K562 (cell line): ENCODE measurements at regions not wholly inside any gene's neighbourhood (a gene's known extent, or its start where the extent isn't known, plus 50 kb on each side); places are given as distances from the start of the nearest gene placed in this dataset.

Experiments
- ATAC-seq: fragments of 200-7000 bp; cut with Tn5 transposase; 3 replicates; pipeline ENCODE4 v1.9.1; 2020; ENCODE audit warnings: moderate library complexity
- BruUV-seq: library from RNA; stranded (reverse); fragments of 400-500 nt; replicated peaks from 2 replicates; lab custom pipeline; 2021; lab: Mats Ljungman, UMichigan
- CTCF ChIA-PET: fragments of 300-600 bp; formaldehyde crosslinking; extraction: SDS; loops from one replicate; lab custom pipeline; 2021; ENCODE audit warnings: low intra/inter-chr PET ratio; lab: Yijun Ruan, JAX
- POLR2A ChIA-PET: fragments of 300-600, 350-650 bp; sonication (Branson Sonifier 250); formaldehyde crosslinking; extraction: SDS; loops from one replicate; lab custom pipeline; 2021; ENCODE audit warnings: antibody characterized with exemption, inconsistent platforms; lab: Yijun Ruan, JAX
- DNase-seq, 4 experiments: peaks; one replicate each; pipeline versions ENCODE4 v3.0.0 to v3.0.0-alpha.2; 2011 to 2018; ENCODE audit warnings: low spot score in 3 of 4, mixed read lengths in 3 of 4; ENCODE audit errors: extremely low read depth in 1 of 4
- FAIRE-seq: peaks from 2 replicates; lab custom pipeline; 2011; peaks lifted over from hg19 to GRCh38; lab: Jason Lieb, UNC
- H2AFZ ChIP-seq: 2 replicates; pipeline ENCODE4 v1.6.0; 2011; ENCODE audit warnings: low read depth, low read length, control low read depth, inconsistent platforms
- H3K27ac ChIP-seq: fragments of 200-600 bp; 3 replicates; pipeline ENCODE4 v1.8.0; 2011; ENCODE audit warnings: low read depth, mild to moderate bottlenecking, control low read depth, inconsistent platforms, low read length, moderate library complexity, mixed read lengths; ENCODE audit errors: extremely low read depth
- H3K27me3 ChIP-seq, 2 experiments: fragments of 300-600 bp in 1 of 2; 2 replicates in 1 of 2; 3 replicates in 1 of 2; pipeline versions ENCODE4 v1.6.0 to v1.8.0; 2011; ENCODE audit warnings: inconsistent platforms in 2 of 2, low read length in 2 of 2, mild to moderate bottlenecking in 1 of 2, mixed read lengths in 1 of 2, moderate library complexity in 1 of 2; ENCODE audit not compliant: control insufficient read depth in 2 of 2, insufficient read depth in 2 of 2
- H3K36me3 ChIP-seq: fragments of 300-600 bp; 3 replicates; pipeline ENCODE4 v1.8.0; 2011; ENCODE audit warnings: mild to moderate bottlenecking, low read length, inconsistent platforms; ENCODE audit not compliant: control insufficient read depth, insufficient read depth
- H3K4me1 ChIP-seq, 2 experiments: fragments of 200-600 bp in 1 of 2; replicated peaks in 1 of 2; 2 replicates in 1 of 2; 3 replicates in 1 of 2; pipeline versions ENCODE4 v1.5.1 to v1.8.0; 2011; ENCODE audit warnings: inconsistent platforms in 2 of 2, low read length in 2 of 2, mild to moderate bottlenecking in 1 of 2, mixed read lengths in 1 of 2, moderate library complexity in 1 of 2; ENCODE audit not compliant: control insufficient read depth in 2 of 2, insufficient read depth in 2 of 2
- H3K4me2 ChIP-seq: 2 replicates; pipeline ENCODE4 v1.6.1; 2011; ENCODE audit warnings: low read length, control low read depth, inconsistent platforms, mixed read lengths; ENCODE audit not compliant: insufficient read depth
- H3K4me3 ChIP-seq: fragments of 200-600 bp; sonication (generic), shearing (Covaris generic); 2 replicates; pipeline ENCODE4 v1.5.1; 2016; ENCODE audit warnings: control low read depth, inconsistent platforms
- H3K79me2 ChIP-seq: fragments of 200-600 bp; 3 replicates; pipeline ENCODE4 v1.8.0; 2011; ENCODE audit warnings: low read length, inconsistent platforms; ENCODE audit not compliant: control insufficient read depth, insufficient read depth
- H3K9ac ChIP-seq, 2 experiments: 2 replicates each; pipeline versions ENCODE4 v1.6.0 to v1.6.1; 2011; ENCODE audit warnings: low read depth in 2 of 2, low read length in 2 of 2, control low read depth in 1 of 2, inconsistent platforms in 1 of 2, mild to moderate bottlenecking in 1 of 2, mixed read lengths in 1 of 2; ENCODE audit not compliant: insufficient read depth in 1 of 2
- H3K9me1 ChIP-seq: one replicate; pipeline ENCODE4 v1.6.0; 2011; ENCODE audit warnings: inconsistent platforms, mild to moderate bottlenecking, low read length, moderate library complexity; ENCODE audit not compliant: control insufficient read depth, insufficient read depth
- H3K9me3 ChIP-seq: replicated peaks from 2 replicates; pipeline ENCODE4 v1.5.1; 2011; ENCODE audit warnings: low read depth, low read length, inconsistent platforms; ENCODE audit not compliant: control insufficient read depth, insufficient read depth
- H4K20me1 ChIP-seq: replicated peaks from 2 replicates; pipeline ENCODE4 v1.6.1; 2011; ENCODE audit warnings: low read length, inconsistent platforms, mixed read lengths; ENCODE audit not compliant: control insufficient read depth, insufficient read depth
- CBFA2T2 ChIP-seq: fragments of 450-650 bp; conservative IDR thresholded peaks from 2 replicates; pipeline ENCODE4 v1.6.1; 2017; ENCODE audit warnings: mild to moderate bottlenecking
- HDAC6 ChIP-seq: IDR thresholded peaks from 2 replicates; pipeline ENCODE4 v1.6.1; 2012; ENCODE audit warnings: low read depth, mild to moderate bottlenecking, control low read depth, inconsistent platforms, low read length, moderate library complexity
- KHSRP ChIP-seq: fragments of 450-650 bp; IDR thresholded peaks from 2 replicates; pipeline ENCODE4 v1.6.1; 2017
- NFATC3 ChIP-seq: fragments of 450-650 bp; IDR thresholded peaks from 2 replicates; pipeline ENCODE4 v1.6.1; 2017; ENCODE audit warnings: mild to moderate bottlenecking
- NR2C1 ChIP-seq, 2 experiments: fragments of 450-650 bp; IDR thresholded peaks; 2 replicates each; pipeline ENCODE4 v1.6.1; 2017; ENCODE audit warnings: mild to moderate bottlenecking in 2 of 2, antibody characterized with exemption in 1 of 2, inconsistent platforms in 1 of 2, missing compliant biosample characterization in 1 of 2, missing genetic modification characterization in 1 of 2
- POLR3A ChIP-seq: IDR thresholded peaks from 2 replicates; pipeline ENCODE4 v1.6.1; 2011; ENCODE audit warnings: borderline replicate concordance, mild to moderate bottlenecking, moderate library complexity; ENCODE audit not compliant: insufficient read length, insufficient read depth; ENCODE audit errors: extremely low read depth
- PTBP1 ChIP-seq: fragments of 200-400 bp; formaldehyde crosslinking; IDR thresholded peaks from 2 replicates; pipeline ENCODE4 v1.6.1; 2017; ENCODE audit warnings: low read depth, low read length
- RBM25 ChIP-seq: fragments of 200-400 bp; formaldehyde crosslinking; IDR thresholded peaks from 2 replicates; pipeline ENCODE4 v1.6.1; 2018; ENCODE audit warnings: low read length, low read depth, moderate library complexity; ENCODE audit not compliant: severe bottlenecking
- SMAD4 ChIP-seq: fragments of 250-450 bp; sonication (Bioruptor Pico); conservative IDR thresholded peaks from 2 replicates; pipeline ENCODE4 v1.8.0; 2021; ENCODE audit warnings: inconsistent platforms, mild to moderate bottlenecking, moderate library complexity
- TAF9B ChIP-seq: fragments of 450-650 bp; IDR thresholded peaks from 2 replicates; pipeline ENCODE4 v1.6.1; 2018; ENCODE audit warnings: mild to moderate bottlenecking; ENCODE audit not compliant: partially characterized antibody
- THRAP3 ChIP-seq: fragments of 450-650 bp; IDR thresholded peaks from 2 replicates; pipeline ENCODE4 v1.6.1; 2016; ENCODE audit warnings: mild to moderate bottlenecking, inconsistent platforms, borderline replicate concordance
- WHSC1 ChIP-seq: IDR thresholded peaks from one replicate; pipeline ENCODE4 v1.6.1; 2012; ENCODE audit warnings: low read length, control low read depth, inconsistent platforms
- ZNF175 ChIP-seq: fragments of 200-800 bp; sonication (Bioruptor generic); IDR thresholded peaks from 2 replicates; pipeline ENCODE4 v1.6.1; 2016; ENCODE audit warnings: low read depth, mild to moderate bottlenecking, missing genetic modification characterization, missing compliant biosample characterization
- ZNF584 ChIP-seq: fragments of 200-800 bp; sonication (Bioruptor generic); IDR thresholded peaks from 2 replicates; pipeline ENCODE4 v1.6.1; 2016; ENCODE audit warnings: low read depth, mild to moderate bottlenecking, missing genetic modification characterization, missing compliant biosample characterization
- ZNF77 ChIP-seq: fragments of 250-450 bp; sonication (Bioruptor Pico); IDR thresholded peaks from 2 replicates; pipeline ENCODE4 v1.5.0; 2020
- WGBS: fragments of 100-300 bp; shearing (Covaris generic); methylation state at CpG from one replicate; pipeline ENCODE4 v1.1.6; 2016; ENCODE audit warnings: low coverage, mixed read lengths; ENCODE audit not compliant: insufficient coverage; ENCODE audit errors: missing lambda C conversion rate; 5-methylcytosine and 5-hydroxymethylcytosine counted together
- in situ Hi-C: fragments of 300-500 bp; cut with MboI; formaldehyde crosslinking; loops from 4 replicates; pipeline ENCODE4 v1.15.0; 2018; ENCODE audit warnings: inconsistent platforms, mixed read lengths
- intact Hi-C: fragments of 100-400 bp; cut with micrococcal nuclease; formaldehyde crosslinking; loops from 2 replicates; pipeline ENCODE4 v1.14.2; 2022
- TF ChIP-seq, protein P1 (sequence below), 2 experiments: fragments of 450-650 bp; IDR thresholded peaks; 2 replicates each; pipeline ENCODE4 v1.6.1; 2018; ENCODE audit warnings: mild to moderate bottlenecking in 2 of 2, low read depth in 1 of 2; ENCODE audit not compliant: partially characterized antibody in 2 of 2

DNA sequence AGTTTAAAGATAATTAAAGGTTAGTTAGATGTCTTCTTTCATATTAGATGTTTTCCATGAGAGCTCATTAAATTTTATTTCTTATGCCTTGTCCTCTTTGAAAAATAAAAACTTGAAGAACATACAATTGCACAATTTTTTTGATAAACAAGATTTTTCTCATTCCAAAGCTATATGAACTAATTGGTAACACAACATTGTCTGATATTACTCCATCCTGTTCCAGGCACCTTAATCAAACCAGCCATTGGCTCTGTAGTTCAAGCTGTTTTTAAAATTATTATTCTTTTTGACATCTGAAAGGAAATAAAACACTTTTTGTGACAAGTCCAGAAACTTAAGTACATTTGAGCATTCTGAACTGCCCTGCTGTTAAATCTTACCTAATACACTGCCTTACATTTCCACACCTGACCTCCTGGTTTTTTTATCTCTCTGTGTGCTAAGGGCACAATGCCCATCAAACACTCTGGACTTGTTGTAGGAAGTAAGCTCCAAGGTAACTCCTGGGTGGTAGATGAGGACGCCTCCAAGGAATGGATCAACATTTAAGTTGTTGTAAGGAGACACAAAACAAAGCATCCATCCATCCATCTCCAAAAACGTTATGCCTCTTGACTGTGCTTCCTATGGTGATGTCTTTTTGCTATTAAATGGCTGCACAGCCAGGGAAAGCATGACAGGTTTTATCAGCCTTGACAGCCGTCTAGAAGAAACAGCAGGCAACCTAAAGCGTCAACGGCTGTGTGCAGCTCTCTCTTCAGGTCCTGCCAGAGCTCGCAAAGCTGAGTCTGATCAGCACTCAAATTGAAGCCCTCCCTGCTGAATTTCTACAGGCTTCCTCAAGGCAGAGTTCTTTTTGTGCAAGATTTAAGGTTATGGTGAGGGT lies 449.9 kb upstream of the FLRT2 start:
- 0% methylated on average over 5 of the region's 6 CpGs for WGBS
- CTCF ChIA-PET = no interaction called here
- no TSS peak for BruUV-seq

DNA sequence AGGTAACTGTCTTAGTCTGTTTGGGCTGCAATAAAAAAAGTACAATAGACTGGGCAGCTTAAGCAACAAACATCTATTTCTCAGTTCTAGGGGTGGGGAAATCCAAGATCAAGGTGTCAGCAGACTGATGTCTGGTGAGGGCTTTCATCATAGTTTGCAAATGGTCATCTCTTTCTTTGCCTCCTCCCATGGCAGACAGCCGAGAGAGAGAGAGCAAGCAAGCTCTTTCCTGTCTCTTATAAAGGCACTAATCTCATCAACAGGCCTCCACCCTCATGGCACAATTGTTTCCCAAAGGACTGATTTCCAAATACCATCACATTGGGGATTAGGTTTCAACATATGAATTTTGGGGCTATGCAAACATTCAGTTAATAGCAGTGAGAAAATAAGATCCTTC lies 445.6 kb upstream of the FLRT2 start:
- H3K9me1 ChIP-seq = no peaks in the 10 kb centered on the region
- no peak overlapping the region for H2AFZ ChIP-seq
- no peak overlapping the region for H3K9ac ChIP-seq
- no TSS peak for BruUV-seq
- no peak for DNase-seq
- no peaks in the 10 kb centered on the region for H3K9me3 ChIP-seq
- H3K27ac ChIP-seq = no peak overlapping the region
- no peak for FAIRE-seq
- no peak overlapping the region for H3K4me2 ChIP-seq
- no peaks in the 10 kb centered on the region for H3K36me3 ChIP-seq
- intact Hi-C loops = no loop called here
- ChIA-PET CTCF (no interaction called here), POLR2A (no interaction called here)
- in situ Hi-C loops = no loop called here
- H3K4me3 ChIP-seq = no peak overlapping the region
- no peaks in the 10 kb centered on the region for H4K20me1 ChIP-seq
- H3K4me1 ChIP-seq = no peaks in the 10 kb centered on the region
- H3K79me2 ChIP-seq = no peaks in the 10 kb centered on the region
- WGBS = 0% methylated on average over 1 of the region's 1 CpG
- H3K27me3 ChIP-seq = no peaks in the 10 kb centered on the region
- no peak for ATAC-seq
- TF ChIP-seq THRAP3 (no peak), PTBP1 (no peak), ZNF77 (CRISPR knock-in tag) (no peak), WHSC1 (no peak), ZNF584 (CRISPR knock-in tag) (no peak), SMAD4 (CRISPR knock-in tag) (no peak), HDAC6 (no peak)
- TF ChIP-seq, protein P1, sequence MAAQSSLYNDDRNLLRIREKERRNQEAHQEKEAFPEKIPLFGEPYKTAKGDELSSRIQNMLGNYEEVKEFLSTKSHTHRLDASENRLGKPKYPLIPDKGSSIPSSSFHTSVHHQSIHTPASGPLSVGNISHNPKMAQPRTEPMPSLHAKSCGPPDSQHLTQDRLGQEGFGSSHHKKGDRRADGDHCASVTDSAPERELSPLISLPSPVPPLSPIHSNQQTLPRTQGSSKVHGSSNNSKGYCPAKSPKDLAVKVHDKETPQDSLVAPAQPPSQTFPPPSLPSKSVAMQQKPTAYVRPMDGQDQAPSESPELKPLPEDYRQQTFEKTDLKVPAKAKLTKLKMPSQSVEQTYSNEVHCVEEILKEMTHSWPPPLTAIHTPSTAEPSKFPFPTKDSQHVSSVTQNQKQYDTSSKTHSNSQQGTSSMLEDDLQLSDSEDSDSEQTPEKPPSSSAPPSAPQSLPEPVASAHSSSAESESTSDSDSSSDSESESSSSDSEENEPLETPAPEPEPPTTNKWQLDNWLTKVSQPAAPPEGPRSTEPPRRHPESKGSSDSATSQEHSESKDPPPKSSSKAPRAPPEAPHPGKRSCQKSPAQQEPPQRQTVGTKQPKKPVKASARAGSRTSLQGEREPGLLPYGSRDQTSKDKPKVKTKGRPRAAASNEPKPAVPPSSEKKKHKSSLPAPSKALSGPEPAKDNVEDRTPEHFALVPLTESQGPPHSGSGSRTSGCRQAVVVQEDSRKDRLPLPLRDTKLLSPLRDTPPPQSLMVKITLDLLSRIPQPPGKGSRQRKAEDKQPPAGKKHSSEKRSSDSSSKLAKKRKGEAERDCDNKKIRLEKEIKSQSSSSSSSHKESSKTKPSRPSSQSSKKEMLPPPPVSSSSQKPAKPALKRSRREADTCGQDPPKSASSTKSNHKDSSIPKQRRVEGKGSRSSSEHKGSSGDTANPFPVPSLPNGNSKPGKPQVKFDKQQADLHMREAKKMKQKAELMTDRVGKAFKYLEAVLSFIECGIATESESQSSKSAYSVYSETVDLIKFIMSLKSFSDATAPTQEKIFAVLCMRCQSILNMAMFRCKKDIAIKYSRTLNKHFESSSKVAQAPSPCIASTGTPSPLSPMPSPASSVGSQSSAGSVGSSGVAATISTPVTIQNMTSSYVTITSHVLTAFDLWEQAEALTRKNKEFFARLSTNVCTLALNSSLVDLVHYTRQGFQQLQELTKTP (IDR thresholded peaks at IDR 0.05; ENCODE audit: low read depth in 1 of 2, partially characterized antibody in 2 of 2) = no peak

More for the DNA sequence above, 449.9 kb upstream of the FLRT2 start:
- no peaks in the 10 kb centered on the region for H3K36me3 ChIP-seq
- intact Hi-C loops (no loop called here), in situ Hi-C loops (no loop called here)
- FAIRE-seq (no peak), DNase-seq (no peak), ATAC-seq (no peak)
- POLR2A ChIA-PET = no interaction called here
- H3K4me2 ChIP-seq = no peak overlapping the region
- H3K4me3 ChIP-seq = no peak overlapping the region
- H4K20me1 ChIP-seq = no peaks in the 10 kb centered on the region
- H3K4me1 ChIP-seq = no peaks in the 10 kb centered on the region
- no peaks in the 10 kb centered on the region for H3K9me3 ChIP-seq
- H3K79me2 ChIP-seq = no peaks in the 10 kb centered on the region
- H3K9me1 ChIP-seq = no peaks in the 10 kb centered on the region
- H3K27ac ChIP-seq = no peak overlapping the region
- no peaks in the 10 kb centered on the region for H3K27me3 ChIP-seq
- no peak overlapping the region for H3K9ac ChIP-seq
- H2AFZ ChIP-seq = no peak overlapping the region
- no peak for TF ChIP-seq KHSRP
- no peak for TF ChIP-seq TAF9B
- no peak for TF ChIP-seq POLR3A
- no peak for TF ChIP-seq NR2C1 (IDR thresholded peaks at IDR 0.05)
- no peak for TF ChIP-seq NR2C1 (tag; IDR thresholded peaks at IDR 0.05)
- TF ChIP-seq NFATC3 = no peak
- no peak for TF ChIP-seq ZNF175 (CRISPR knock-in tag)
- TF ChIP-seq RBM25 = no peak
- TF ChIP-seq CBFA2T2 = no peak
- TF ChIP-seq, all 486 proteins: peak for 0
